ENCODE measurements at regions not wholly inside any gene's neighbourhood (a gene's known extent, or its start where the extent isn't known, plus 50 kb on each side); places are given as distances from the start of the nearest gene placed in this dataset.
A peak's percentile ranks its signal among the peaks of the same experiment; 100 is the strongest.
"Not testable (repeated sequence)": the region's sequence is repeated elsewhere in the genome, so short reads cannot be mapped to it uniquely, and the experiment has no call there.

- no peak for DNase-seq
- Mint-ChIP-seq H3K4me3 (no peak overlapping the region), H3K27me3 (peaks cover 36% of the 10 kb centered on the region)
Observed at GRCh38 chrX:39791691-39792090, 306.1 kb downstream of the BCOR start.

GRCh38 chrX:39795605-39796004 lies 302.2 kb downstream of the BCOR start:
- DNase-seq = no peak
- no peak overlapping the region for H3K4me3 Mint-ChIP-seq
- peaks cover 4% of the 10 kb centered on the region for H3K4me1 Mint-ChIP-seq (ENCODE audit: low read depth)
- no peak overlapping the region for H3K27ac Mint-ChIP-seq
- no peaks in the 10 kb centered on the region for H3K9me3 Mint-ChIP-seq
- H3K36me3 Mint-ChIP-seq (ENCODE audit: low read depth) = no peaks in the 10 kb centered on the region
- peaks cover 23% of the 10 kb centered on the region for H3K27me3 Mint-ChIP-seq

More at GRCh38 chrX:39791691-39792090, 306.1 kb downstream of the BCOR start:
- Mint-ChIP-seq H3K4me1 (ENCODE audit: low read depth) (peaks cover 7% of the 10 kb centered on the region), H3K36me3 (ENCODE audit: low read depth) (no peaks in the 10 kb centered on the region), H3K9me3 (no peaks in the 10 kb centered on the region), H3K27ac (no peak overlapping the region)

GRCh38 chrX:39796856-39797255 lies 300.9 kb downstream of the BCOR start:
- no peak for DNase-seq
- Mint-ChIP-seq H3K4me1 (ENCODE audit: low read depth) (peaks cover 2% of the 10 kb centered on the region), H3K9me3 (no peaks in the 10 kb centered on the region), H3K36me3 (ENCODE audit: low read depth) (no peaks in the 10 kb centered on the region), H3K4me3 (no peak overlapping the region), H3K27ac (no peak overlapping the region), H3K27me3 (peaks cover 30% of the 10 kb centered on the region)

- H3K4me3 Mint-ChIP-seq; H3K27ac Mint-ChIP-seq; DNase-seq; H3K4me1 Mint-ChIP-seq (ENCODE audit: low read depth); H3K9me3 Mint-ChIP-seq; H3K36me3 Mint-ChIP-seq (ENCODE audit: low read depth): not testable (repeated sequence)
- H3K27me3 Mint-ChIP-seq = peaks cover 31% of the 10 kb centered on the region
Observed at GRCh38 chrX:39798488-39798887, 299.3 kb downstream of the BCOR start.

GRCh38 chrX:39802354-39802753 lies 295.4 kb downstream of the BCOR start:
- Mint-ChIP-seq H3K27ac (no peak overlapping the region), H3K4me3 (no peak overlapping the region), H3K36me3 (ENCODE audit: low read depth) (no peaks in the 10 kb centered on the region), H3K4me1 (ENCODE audit: low read depth) (peaks cover 20% of the 10 kb centered on the region), H3K27me3 (peaks cover 26% of the 10 kb centered on the region), H3K9me3 (no peaks in the 10 kb centered on the region)
- DNase-seq = no peak

GRCh38 chrX:39802908-39803307 lies 294.9 kb downstream of the BCOR start:
- no peak for DNase-seq
- H3K4me3 Mint-ChIP-seq = no peak overlapping the region
- H3K36me3 Mint-ChIP-seq (ENCODE audit: low read depth) = no peaks in the 10 kb centered on the region
- no peaks in the 10 kb centered on the region for H3K9me3 Mint-ChIP-seq
- no peak overlapping the region for H3K27ac Mint-ChIP-seq
- peaks cover 27% of the 10 kb centered on the region for H3K27me3 Mint-ChIP-seq
- peaks cover 20% of the 10 kb centered on the region for H3K4me1 Mint-ChIP-seq (ENCODE audit: low read depth)

GRCh38 chrX:39805022-39805421 lies 292.7 kb downstream of the BCOR start:
- DNase-seq = no peak
- Mint-ChIP-seq H3K4me1 (ENCODE audit: low read depth) (peaks cover 20% of the 10 kb centered on the region), H3K9me3 (no peaks in the 10 kb centered on the region), H3K27ac (no peak overlapping the region), H3K27me3 (peaks cover 34% of the 10 kb centered on the region), H3K36me3 (ENCODE audit: low read depth) (no peaks in the 10 kb centered on the region), H3K4me3 (no peak overlapping the region)

- Mint-ChIP-seq H3K4me1 (ENCODE audit: low read depth) (peaks cover 20% of the 10 kb centered on the region), H3K36me3 (ENCODE audit: low read depth) (no peaks in the 10 kb centered on the region), H3K4me3 (no peak overlapping the region), H3K27ac (peak overlapping the region; percentile 55), H3K27me3 (peaks cover 41% of the 10 kb centered on the region), H3K9me3 (no peaks in the 10 kb centered on the region)
- no peak for DNase-seq
Observed at GRCh38 chrX:39805825-39806224, 291.9 kb downstream of the BCOR start.

- DNase-seq = no peak
- no peak overlapping the region for H3K27ac Mint-ChIP-seq
- no peaks in the 10 kb centered on the region for H3K36me3 Mint-ChIP-seq (ENCODE audit: low read depth)
- no peak overlapping the region for H3K4me3 Mint-ChIP-seq
- peaks cover 20% of the 10 kb centered on the region for H3K4me1 Mint-ChIP-seq (ENCODE audit: low read depth)
- H3K27me3 Mint-ChIP-seq = peaks cover 48% of the 10 kb centered on the region
- H3K9me3 Mint-ChIP-seq = no peaks in the 10 kb centered on the region
Observed at GRCh38 chrX:39808471-39808917, 289.3 kb downstream of the BCOR start.

GRCh38 chrX:39809331-39809730 lies 288.4 kb downstream of the BCOR start:
- Mint-ChIP-seq H3K27ac (no peak overlapping the region), H3K27me3 (peaks cover 53% of the 10 kb centered on the region), H3K36me3 (ENCODE audit: low read depth) (no peaks in the 10 kb centered on the region), H3K4me1 (ENCODE audit: low read depth) (peaks cover 22% of the 10 kb centered on the region), H3K9me3 (no peaks in the 10 kb centered on the region), H3K4me3 (no peak overlapping the region)
- no peak for DNase-seq

GRCh38 chrX:39810901-39811300 lies 286.9 kb downstream of the BCOR start:
- DNase-seq = no peak
- H3K27ac Mint-ChIP-seq = no peak overlapping the region
- H3K4me1 Mint-ChIP-seq (ENCODE audit: low read depth) = peaks cover 24% of the 10 kb centered on the region

GRCh38 chrX:39811376-39811775 lies 286.4 kb downstream of the BCOR start:
- peaks cover 49% of the 10 kb centered on the region for H3K27me3 Mint-ChIP-seq
- DNase-seq = no peak
- H3K9me3 Mint-ChIP-seq = no peaks in the 10 kb centered on the region
- H3K36me3 Mint-ChIP-seq (ENCODE audit: low read depth) = no peaks in the 10 kb centered on the region
- H3K4me3 Mint-ChIP-seq = no peak overlapping the region
- H3K4me1 Mint-ChIP-seq (ENCODE audit: low read depth) = peaks cover 24% of the 10 kb centered on the region
- no peak overlapping the region for H3K27ac Mint-ChIP-seq

More at GRCh38 chrX:39810901-39811300, 286.9 kb downstream of the BCOR start:
- Mint-ChIP-seq H3K4me3 (no peak overlapping the region), H3K27me3 (peaks cover 47% of the 10 kb centered on the region), H3K36me3 (ENCODE audit: low read depth) (no peaks in the 10 kb centered on the region), H3K9me3 (no peaks in the 10 kb centered on the region)

GRCh38 chrX:39813631-39814277 lies 284.0 kb downstream of the BCOR start:
- peaks cover 34% of the 10 kb centered on the region for H3K4me1 Mint-ChIP-seq (ENCODE audit: low read depth)

GRCh38 chrX:39814391-39814790 lies 283.4 kb downstream of the BCOR start:
- no peak overlapping the region for H3K4me3 Mint-ChIP-seq
- peak; percentile 54 for DNase-seq

More at GRCh38 chrX:39813631-39814277, 284.0 kb downstream of the BCOR start:
- Mint-ChIP-seq H3K27ac (no peak overlapping the region), H3K4me3 (no peak overlapping the region), H3K36me3 (ENCODE audit: low read depth) (no peaks in the 10 kb centered on the region), H3K9me3 (no peaks in the 10 kb centered on the region), H3K27me3 (peaks cover 63% of the 10 kb centered on the region)
- DNase-seq = no peak

GRCh38 chrX:39815631-39816030 lies 282.1 kb downstream of the BCOR start:
- Mint-ChIP-seq H3K36me3 (ENCODE audit: low read depth) (no peaks in the 10 kb centered on the region), H3K4me1 (ENCODE audit: low read depth) (peaks cover 34% of the 10 kb centered on the region), H3K4me3 (no peak overlapping the region), H3K9me3 (no peaks in the 10 kb centered on the region), H3K27ac (peak overlapping the region; percentile 59), H3K27me3 (peaks cover 71% of the 10 kb centered on the region)
- peak; percentile 42 for DNase-seq

More at GRCh38 chrX:39814391-39814790, 283.4 kb downstream of the BCOR start:
- Mint-ChIP-seq H3K27ac (no peak overlapping the region), H3K36me3 (ENCODE audit: low read depth) (no peaks in the 10 kb centered on the region), H3K27me3 (peaks cover 69% of the 10 kb centered on the region), H3K4me1 (ENCODE audit: low read depth) (peaks cover 34% of the 10 kb centered on the region), H3K9me3 (no peaks in the 10 kb centered on the region)
